ENCODE measurements at regions not wholly inside any gene's neighbourhood (a gene's known extent, or its start where the extent isn't known, plus 50 kb on each side); places are given as distances from the start of the nearest gene placed in this dataset.
A peak's percentile ranks its signal among the peaks of the same experiment; 100 is the strongest.
"Not testable (repeated sequence)": the region's sequence is repeated elsewhere in the genome, so short reads cannot be mapped to it uniquely, and the experiment has no call there.

DNA sequence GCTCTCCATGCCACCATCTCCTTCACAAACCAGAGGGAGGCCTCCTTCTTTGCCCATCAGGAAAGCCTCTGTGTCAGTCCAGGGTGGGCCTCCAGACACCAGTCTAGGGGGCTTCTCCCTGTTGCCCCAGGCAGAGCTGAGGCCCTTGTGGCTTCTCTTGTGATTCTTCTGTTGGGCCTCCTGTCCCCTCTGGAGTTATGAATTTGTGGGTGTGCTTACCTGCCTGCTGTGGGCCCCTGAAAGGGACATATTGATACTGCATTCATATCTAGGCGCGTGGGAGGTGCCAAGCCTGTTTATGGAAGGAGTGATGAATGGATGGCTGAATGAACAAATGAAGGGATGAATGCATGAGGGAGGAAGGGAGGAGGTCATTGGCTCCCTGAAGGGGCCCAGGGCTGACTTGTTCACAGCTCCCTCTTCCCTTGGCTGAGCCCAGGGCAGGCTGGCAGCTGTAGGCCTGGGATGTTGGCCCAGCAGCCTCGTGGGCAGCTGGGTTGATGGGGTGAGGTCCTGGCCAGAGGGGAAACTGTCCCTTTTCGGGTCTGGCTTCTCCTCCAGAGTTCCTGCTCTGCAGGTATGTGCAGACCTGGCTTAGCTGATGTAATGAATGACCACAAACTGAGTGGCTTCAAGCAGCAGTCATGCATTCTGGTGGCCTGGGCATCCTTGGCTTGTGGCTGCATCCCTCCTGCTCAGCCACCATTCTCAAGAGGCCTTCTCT, 195.4 kb downstream of the GOLGA6L6 start:
- Histone ChIP-seq H3K27ac (no peak overlapping the region), H3K9ac (no peak overlapping the region), H3K9me3 (peaks cover 33% of the 10 kb centered on the region), H3K4me1 (0 out of 2 replicates have a peak, but pooled peaks cover 4% of the 10 kb centered on the region), H3K4me3 (no peak overlapping the region), H4K20me1 (no peaks in the 10 kb centered on the region), H3K4me2 (no peak overlapping the region), H3K36me3 (no peaks in the 10 kb centered on the region), H3K27me3 (0 out of 2 replicates have a peak, but pooled peaks cover 4% of the 10 kb centered on the region)
- no peak for TF ChIP-seq Cebpa-rat (IDR thresholded peaks at IDR 0.05)

DNA sequence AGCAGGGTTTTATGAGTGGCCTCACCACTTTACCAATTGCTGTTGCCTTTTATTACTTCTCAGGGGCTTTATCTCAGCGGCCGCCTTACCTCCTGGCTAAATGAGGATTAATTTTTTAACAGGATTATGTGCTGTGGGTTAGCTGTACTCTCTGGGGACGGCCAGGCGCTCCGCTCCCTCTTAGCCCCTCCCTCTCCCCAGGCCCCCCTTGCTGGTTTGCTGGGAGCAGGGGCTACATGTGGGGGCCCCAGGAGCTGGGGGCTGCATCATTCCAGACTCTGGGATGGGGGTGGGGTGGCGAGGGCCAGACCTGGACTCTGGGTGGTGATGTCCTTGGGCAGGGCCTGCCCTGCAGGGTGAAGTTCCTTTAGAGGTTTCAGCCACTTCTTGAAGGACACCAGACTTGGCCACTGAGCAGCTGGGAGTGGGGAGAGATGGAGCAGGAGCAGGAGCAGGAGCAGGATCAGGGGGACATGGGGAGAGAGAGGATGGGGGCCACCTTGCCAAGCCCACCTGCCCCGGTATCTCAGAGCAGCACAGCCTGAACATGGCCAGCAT, 196.1 kb downstream of the GOLGA6L6 start:
- H3K4me3 ChIP-seq, result no peak overlapping the region
- H4K20me1 ChIP-seq, result no peaks in the 10 kb centered on the region
- no peaks in the 10 kb centered on the region for H3K36me3 ChIP-seq
- no peak overlapping the region for H3K27ac ChIP-seq
- H3K27me3 ChIP-seq, result 0 out of 2 replicates have a peak, but pooled peaks cover 4% of the 10 kb centered on the region
- 0 out of 2 replicates have a peak, but pooled peaks cover 4% of the 10 kb centered on the region for H3K4me1 ChIP-seq
- H3K9ac ChIP-seq, result no peak overlapping the region
- TF ChIP-seq Cebpa-rat (IDR thresholded peaks at IDR 0.05), result no peak
- H3K9me3 ChIP-seq, result peaks cover 41% of the 10 kb centered on the region
- no peak overlapping the region for H3K4me2 ChIP-seq

DNA sequence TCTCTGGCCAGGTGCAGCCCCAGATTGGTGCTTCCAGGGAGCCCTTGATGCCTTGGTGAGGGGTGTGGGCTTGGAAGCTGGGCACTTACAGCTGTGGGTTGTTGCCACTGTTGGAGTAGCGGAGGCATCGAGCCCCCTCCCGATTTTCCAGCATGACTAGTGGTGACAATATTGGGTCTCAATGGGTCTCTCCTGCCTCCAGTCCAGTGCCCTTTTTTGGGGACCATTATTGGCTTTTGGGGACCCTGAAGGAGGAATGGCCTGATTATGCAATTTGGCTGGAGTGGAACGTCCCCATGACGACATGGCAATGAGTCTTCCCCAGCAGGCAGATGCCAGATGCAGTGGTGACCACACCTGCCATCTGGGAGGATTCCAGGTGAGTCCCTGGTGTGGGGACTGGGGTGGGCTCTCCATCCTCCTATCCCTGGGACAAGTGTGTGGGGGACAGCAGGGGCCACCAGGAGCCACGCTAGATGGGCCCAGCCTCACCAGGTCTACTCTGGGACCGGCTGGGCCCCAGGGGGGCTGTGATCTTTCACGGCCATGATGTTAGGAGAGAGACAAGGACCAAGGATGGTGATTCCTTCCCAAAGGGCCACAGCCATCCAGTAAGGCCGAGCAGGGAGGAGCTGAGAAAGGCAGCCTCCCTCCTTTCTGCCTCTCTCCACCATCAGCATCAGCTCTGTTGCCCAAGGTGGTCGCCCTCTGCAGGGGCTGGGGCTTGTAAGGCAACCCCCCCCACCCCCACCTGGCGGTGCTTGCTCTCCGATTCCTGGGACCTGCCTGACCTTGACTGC, 196.8 kb downstream of the GOLGA6L6 start:
- no peak overlapping the region for H3K9ac ChIP-seq
- 0 out of 2 replicates have a peak, but pooled peaks cover 3% of the 10 kb centered on the region for H3K4me1 ChIP-seq
- no peak for TF ChIP-seq Cebpa-rat (IDR thresholded peaks at IDR 0.05)
- H3K9me3 ChIP-seq, result peaks cover 46% of the 10 kb centered on the region
- H3K4me2 ChIP-seq, result no peak overlapping the region
- no peak overlapping the region for H3K4me3 ChIP-seq
- H3K36me3 ChIP-seq, result no peaks in the 10 kb centered on the region
- no peaks in the 10 kb centered on the region for H4K20me1 ChIP-seq
- no peak overlapping the region for H3K27ac ChIP-seq
- 0 out of 2 replicates have a peak, but pooled peaks cover 4% of the 10 kb centered on the region for H3K27me3 ChIP-seq

DNA sequence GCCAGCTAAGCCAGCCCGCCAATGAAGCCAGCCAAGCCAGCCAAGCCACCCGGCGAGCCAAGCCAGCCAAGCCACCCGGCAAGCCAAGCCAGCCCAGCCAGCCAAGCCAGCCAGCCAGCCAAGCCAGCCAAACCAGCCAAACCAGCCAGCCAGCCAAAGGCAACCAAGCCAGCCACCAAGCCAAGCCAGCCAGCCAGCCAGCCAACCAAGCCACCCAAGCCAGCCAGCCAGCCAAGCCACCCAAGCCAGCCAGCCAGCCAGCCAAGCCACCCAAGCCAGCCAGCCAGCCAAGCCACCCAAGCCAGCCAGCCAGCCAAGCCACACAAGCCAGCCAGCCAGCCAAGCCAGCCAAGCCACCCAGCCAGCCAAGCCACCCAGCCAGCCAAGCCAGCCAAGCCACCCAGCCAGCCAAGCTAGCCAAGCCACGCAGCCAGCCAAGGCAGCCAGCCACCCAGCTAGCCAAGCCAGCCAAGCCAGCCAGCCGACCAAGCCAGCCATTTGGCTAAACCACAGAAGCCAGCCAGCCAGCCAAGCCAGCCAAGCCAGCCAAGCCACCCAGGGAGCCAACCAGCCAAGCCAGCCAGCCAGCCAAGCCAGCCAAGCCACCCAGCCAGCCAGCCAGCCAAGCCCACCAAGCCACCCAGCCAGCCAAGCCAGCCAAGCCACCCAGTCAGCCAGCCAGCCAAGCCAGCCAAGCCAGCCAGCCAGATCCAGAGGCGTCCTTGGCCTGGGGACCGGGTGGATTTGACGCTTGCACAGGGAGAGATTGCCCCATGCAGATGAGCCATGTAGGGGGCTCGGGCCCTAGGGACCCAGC, 198.0 kb downstream of the GOLGA6L6 start:
- not testable (repeated sequence) for H3K4me2 ChIP-seq, H3K4me1 ChIP-seq, H4K20me1 ChIP-seq, H3K4me3 ChIP-seq, H3K9ac ChIP-seq, H3K36me3 ChIP-seq, H3K27me3 ChIP-seq, H3K27ac ChIP-seq
- peaks cover 46% of the 10 kb centered on the region for H3K9me3 ChIP-seq

DNA sequence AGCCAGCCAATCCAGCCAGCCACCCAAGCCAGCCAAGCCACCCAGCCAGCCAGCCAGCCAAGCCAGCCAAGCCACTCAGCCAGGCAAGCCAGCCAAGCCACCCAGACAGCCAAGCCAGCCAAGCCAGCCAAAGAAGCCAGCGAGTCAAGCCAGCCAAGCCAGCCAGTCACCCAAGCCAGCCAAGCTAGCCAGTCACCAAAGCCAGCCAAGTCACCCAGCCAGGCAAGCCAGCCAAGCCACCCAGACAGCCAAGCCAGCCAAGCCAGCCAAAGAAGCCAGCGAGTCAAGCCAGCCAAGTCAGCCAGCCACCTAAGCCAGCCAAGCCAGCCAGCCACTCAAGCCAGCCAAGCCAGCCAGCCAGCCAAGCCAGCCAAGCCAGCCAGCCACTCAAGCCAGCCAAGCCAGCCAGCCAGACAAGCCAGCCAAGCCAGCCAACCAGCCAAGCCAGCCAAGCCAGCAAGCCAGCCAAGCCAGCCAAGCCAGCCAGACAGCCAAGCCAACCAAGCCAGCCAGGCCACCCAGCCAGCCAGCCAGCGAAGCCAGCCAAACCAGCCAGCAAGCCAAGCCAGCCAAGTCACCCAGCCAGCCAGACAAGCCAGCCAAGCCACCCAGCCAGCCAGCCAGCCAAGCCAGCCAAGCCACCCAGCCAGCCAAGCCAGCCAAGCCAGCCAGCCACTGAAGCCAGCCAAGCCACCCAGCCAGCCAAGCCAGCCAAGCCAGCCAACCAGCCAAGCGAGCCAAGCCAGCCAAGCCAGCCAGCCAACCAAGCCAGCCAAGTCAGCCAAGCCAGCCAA, 198.8 kb downstream of the GOLGA6L6 start:
- peaks cover 46% of the 10 kb centered on the region for H3K9me3 ChIP-seq

DNA sequence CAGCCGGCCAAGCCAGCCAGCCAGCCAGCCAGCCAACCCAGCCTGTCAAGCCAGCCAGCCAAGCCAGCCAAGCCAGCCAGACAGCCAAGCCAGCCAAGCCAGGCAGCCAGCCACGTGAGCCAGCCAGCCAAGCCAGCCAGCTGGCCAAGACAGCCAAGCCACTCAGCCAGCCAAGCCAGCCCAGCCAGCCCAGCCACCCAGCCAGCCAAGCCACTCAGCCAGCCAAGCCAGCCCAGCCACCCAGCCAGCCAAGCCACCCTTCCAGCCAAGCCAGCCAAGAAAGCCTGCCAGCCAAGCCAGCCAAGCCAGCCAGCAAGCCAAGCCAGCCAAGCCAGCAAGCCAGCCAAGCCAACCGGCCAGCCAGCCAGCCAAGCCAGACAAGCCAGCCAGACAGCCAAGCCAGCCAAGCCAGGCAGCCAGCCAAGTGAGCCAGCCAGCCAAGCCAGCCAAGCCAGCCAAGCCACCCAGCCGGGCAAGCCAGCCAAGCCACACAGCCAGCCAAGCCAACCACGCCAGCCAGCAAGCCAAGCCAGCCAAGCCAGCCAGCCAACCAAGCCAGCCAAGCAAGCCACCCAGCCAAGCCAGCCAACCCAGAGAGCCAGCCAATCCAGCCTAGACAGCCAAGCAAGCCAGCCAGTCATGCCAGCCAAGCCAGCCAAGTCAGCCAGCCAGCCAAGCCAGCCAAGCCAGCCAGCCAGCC, 199.5 kb downstream of the GOLGA6L6 start:
- peaks cover 50% of the 10 kb centered on the region for H3K9me3 ChIP-seq
- H3K4me1 ChIP-seq, result no peaks in the 10 kb centered on the region
- no peak overlapping the region for H3K9ac ChIP-seq
- H4K20me1 ChIP-seq, result no peaks in the 10 kb centered on the region
- 0 out of 2 replicates have a peak, but pooled peaks cover 4% of the 10 kb centered on the region for H3K27me3 ChIP-seq
- TF ChIP-seq Cebpa-rat (IDR thresholded peaks at IDR 0.05), result no peak
- H3K4me2 ChIP-seq, result no peak overlapping the region
- H3K4me3 ChIP-seq, result peak overlapping the region; percentile 1; the same call in 1 of the 2 replicates
- no peak overlapping the region for H3K27ac ChIP-seq
- no peaks in the 10 kb centered on the region for H3K36me3 ChIP-seq

More for the DNA sequence above, 198.8 kb downstream of the GOLGA6L6 start:
- not testable (repeated sequence) for H3K27ac ChIP-seq, H3K9ac ChIP-seq, H4K20me1 ChIP-seq, H3K4me1 ChIP-seq, H3K36me3 ChIP-seq, H3K27me3 ChIP-seq, H3K4me2 ChIP-seq, H3K4me3 ChIP-seq

DNA sequence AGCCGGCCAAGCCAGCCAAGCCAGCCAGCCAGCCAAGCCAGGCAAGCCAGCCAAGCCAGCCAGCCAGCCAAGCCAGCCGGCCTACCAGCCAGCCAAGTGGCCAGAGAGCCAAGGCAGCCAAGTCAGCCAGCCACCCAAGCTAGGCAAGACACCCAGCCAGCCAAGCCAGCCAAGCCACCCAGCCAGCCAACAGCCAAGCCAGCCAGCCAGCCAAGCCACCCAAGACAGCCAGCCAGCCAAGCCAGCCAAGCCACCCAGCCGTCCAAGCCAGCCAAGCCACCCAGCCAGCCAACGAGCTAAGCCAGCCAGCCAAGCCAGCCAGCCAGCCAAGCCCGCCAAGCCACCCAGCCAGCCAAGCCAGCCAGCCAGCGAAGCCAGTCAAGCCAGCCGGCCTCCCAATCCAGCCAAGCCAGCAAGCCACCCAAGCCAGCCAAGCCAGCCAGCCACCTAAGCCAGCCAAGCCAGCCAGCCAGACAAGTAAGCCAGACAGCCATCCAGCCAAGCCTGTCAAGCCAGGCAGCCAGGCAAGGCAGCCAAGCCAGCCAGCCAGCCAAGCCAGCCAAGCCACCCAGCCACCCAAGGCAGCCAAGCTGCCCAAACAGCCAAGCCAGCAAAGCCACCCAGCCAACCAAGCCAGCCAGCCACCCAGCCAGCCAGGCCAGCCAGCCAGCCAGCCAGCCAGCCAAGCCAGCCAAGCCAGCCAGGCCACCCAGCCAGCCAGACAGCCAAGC, 200.5 kb downstream of the GOLGA6L6 start:
- no peak overlapping the region for H3K4me2 ChIP-seq
- H3K27ac ChIP-seq, result no peak overlapping the region
- no peak for TF ChIP-seq Cebpa-rat (IDR thresholded peaks at IDR 0.05)
- no peaks in the 10 kb centered on the region for H3K36me3 ChIP-seq
- no peaks in the 10 kb centered on the region for H4K20me1 ChIP-seq
- no peaks in the 10 kb centered on the region for H3K4me1 ChIP-seq
- H3K9me3 ChIP-seq, result peaks cover 57% of the 10 kb centered on the region
- no peak overlapping the region for H3K9ac ChIP-seq
- 0 out of 2 replicates have a peak, but pooled peaks cover 4% of the 10 kb centered on the region for H3K27me3 ChIP-seq
- peak overlapping the region; percentile 20; the same call in 1 of the 2 replicates for H3K4me3 ChIP-seq

DNA sequence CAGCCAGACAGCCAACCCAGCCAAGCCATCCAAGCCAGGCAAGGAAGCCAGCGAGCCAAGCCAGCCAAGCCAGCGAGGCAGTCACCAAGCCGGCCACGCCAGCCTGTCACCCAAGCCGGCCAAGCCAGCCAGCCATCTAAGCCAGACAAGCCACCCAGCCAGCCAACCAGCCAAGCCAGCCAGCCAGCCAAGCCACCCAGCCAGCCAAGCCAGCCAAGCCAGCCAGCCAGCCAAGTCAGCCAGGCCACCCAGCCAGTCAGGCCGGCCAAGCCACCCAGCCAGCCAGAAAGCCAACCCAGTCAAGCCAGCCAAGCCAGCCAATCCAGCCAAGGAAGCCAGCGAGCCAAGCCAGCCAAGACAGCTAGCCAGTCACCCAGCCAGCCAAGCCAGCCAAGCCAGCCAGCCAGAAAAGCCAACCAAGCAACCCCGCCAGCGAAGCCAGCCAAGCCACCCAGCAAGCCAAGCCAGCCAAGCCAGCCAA, 201.2 kb downstream of the GOLGA6L6 start:
- Histone ChIP-seq H3K9me3 (peaks cover 61% of the 10 kb centered on the region), H3K4me1 (no peaks in the 10 kb centered on the region), H3K36me3 (no peaks in the 10 kb centered on the region), H4K20me1 (no peaks in the 10 kb centered on the region), H3K4me2 (no peak overlapping the region), H3K27ac (no peak overlapping the region), H3K4me3 (no peak overlapping the region; the same call in 1 of the 2 replicates), H3K27me3 (0 out of 2 replicates have a peak, but pooled peaks cover 4% of the 10 kb centered on the region), H3K9ac (no peak overlapping the region)
- TF ChIP-seq Cebpa-rat (IDR thresholded peaks at IDR 0.05), result no peak; the same call in 1 of the 2 replicates

DNA sequence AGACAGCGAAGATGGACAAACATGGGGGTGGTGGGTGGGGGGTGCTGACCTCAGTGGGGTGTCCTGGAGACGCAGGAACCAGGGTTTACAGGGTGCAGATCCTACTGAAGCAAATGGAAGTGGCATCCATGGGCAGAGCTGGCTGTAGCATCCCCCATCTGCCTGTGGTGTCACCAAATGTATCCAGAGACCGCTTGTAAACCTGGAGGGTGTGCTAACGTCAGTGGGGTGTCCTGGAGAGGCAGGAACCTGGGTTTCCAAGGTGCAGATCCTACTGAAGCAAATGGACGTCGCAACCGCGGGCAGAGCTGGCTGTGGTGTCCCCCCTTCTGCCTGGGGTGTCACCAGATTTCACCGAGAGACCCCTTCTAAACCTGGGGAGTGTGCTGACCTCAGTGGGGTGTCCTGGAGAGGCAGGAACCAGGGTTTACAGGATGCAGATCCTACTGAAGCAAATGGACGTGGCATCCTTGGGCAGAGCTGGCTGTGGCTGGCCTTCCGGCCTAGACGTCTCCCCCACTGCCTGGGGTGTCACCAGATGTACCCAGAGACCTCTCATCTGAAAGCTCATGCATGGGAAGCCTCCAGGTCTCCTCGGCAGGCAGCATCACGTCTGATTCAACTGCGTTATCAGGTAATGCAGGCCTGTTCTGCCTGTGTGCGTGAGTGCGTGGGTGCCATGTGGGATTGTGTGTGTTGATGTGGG, 202.4 kb downstream of the GOLGA6L6 start:
- H3K9me3 ChIP-seq, result peaks cover 54% of the 10 kb centered on the region
- H3K4me3 ChIP-seq, H3K4me2 ChIP-seq: not testable (repeated sequence)

DNA sequence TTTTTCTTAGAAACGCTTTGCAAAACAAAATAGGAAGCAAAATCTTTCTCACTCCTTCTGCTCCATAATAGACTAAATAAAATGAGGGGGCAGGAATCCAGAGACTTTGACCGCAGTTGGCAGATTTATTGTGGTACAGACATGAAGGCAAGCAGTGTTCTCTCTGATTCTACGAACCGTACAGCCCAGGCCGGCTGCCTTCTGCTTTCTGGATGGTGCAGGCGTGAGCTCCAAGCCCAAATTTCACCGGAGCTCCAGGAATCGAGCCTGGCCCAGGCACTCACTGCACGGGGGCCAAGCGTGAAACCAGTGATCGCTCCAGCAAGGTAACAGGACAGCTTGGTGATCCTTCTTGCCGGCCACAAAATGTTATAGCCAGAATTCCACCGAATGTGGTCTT, 202.9 kb downstream of the GOLGA6L6 start:
- H3K27ac ChIP-seq, H4K20me1 ChIP-seq, H3K4me3 ChIP-seq, H3K27me3 ChIP-seq, H3K9ac ChIP-seq, H3K4me2 ChIP-seq, H3K4me1 ChIP-seq, H3K36me3 ChIP-seq: not testable (repeated sequence)
- H3K9me3 ChIP-seq, result peaks cover 49% of the 10 kb centered on the region

More for the DNA sequence above, 202.4 kb downstream of the GOLGA6L6 start:
- H3K27me3 ChIP-seq, H3K4me1 ChIP-seq, H4K20me1 ChIP-seq, H3K27ac ChIP-seq, H3K9ac ChIP-seq, H3K36me3 ChIP-seq: not testable (repeated sequence)

DNA sequence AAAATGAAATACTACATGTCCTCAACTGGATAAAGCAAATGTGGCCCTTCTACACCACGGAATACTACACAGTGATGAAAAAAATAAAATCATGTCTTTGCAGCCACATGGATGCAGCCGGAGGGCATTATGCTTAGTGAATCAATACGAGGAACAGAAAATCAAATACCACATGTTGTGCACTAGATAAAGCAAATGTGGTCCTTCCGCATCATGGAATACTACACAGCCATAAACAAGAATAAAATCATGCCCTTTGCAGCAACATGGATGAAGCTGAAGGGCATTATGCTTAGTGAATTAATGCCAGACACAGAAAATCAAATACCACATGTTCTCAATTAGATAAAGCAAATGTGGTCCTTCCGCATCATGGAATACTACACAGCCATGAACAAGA, 204.4 kb downstream of the GOLGA6L6 start:
- H3K9ac ChIP-seq, H3K36me3 ChIP-seq, H3K27me3 ChIP-seq, H3K4me2 ChIP-seq, H3K27ac ChIP-seq, H3K4me3 ChIP-seq, H4K20me1 ChIP-seq, H3K4me1 ChIP-seq: not testable (repeated sequence)
- H3K9me3 ChIP-seq, result peaks cover 38% of the 10 kb centered on the region
